Smooth muscle cell of the brain vasculature (primary cell): ENCODE measurements at regions not wholly inside any gene's neighbourhood (a gene's known extent, or its start where the extent isn't known, plus 50 kb on each side); places are given as distances from the start of the nearest gene placed in this dataset.

ENCODE experiments used
- DNase-seq: peaks from one replicate; pipeline ENCODE4 v3.0.0-alpha.2; 2012; ENCODE audit warnings: low read depth, low spot score

DNA sequence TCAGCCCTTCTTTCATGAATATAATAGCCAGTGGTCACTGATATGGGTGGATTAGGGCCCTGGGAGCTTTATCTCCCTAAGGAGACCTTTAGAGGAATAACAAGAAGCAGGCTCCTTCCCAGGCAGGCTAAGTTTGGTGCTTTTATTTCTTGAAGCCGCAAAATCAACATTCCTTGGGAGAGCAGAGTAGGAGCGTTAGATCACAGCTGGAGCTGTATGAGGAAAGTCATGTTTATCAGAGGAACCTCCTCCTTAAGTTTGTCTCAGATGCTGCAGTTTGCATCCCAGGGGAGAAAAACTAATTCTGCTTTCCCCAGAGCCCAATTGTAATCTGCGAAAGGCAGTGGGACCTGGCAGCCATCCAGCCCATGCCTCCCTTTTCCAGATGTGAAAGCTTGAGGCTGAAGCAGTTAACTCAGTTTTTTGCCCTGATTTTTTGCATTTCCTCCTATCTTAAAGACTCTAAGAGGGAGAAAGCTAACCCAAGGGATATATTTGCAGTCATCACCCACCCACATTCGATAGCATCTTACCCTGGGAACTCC is 186.0 kb upstream of the FRMPD4 start:
- DNase-seq: peak; percentile 29

DNA sequence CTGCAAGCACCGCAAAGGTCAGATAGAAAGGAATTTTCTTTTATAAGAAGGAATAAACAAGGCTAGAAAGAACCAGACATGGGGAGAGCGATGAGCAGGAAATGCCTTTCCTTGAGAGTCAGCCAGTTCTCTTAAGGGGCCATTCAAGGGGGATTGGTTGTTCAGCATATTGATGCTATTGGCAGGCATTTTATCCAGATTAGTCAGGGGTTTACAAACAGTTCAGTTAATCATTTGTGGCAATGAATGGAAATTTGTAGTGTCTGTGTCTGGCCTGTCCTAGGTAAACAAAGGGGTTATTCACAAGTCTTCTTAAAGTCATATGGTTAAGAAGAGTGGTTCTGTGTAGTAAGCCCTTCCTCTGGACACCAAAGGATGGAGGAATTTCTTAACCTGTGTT is 184.7 kb upstream of the FRMPD4 start:
- DNase-seq: no peak

DNA sequence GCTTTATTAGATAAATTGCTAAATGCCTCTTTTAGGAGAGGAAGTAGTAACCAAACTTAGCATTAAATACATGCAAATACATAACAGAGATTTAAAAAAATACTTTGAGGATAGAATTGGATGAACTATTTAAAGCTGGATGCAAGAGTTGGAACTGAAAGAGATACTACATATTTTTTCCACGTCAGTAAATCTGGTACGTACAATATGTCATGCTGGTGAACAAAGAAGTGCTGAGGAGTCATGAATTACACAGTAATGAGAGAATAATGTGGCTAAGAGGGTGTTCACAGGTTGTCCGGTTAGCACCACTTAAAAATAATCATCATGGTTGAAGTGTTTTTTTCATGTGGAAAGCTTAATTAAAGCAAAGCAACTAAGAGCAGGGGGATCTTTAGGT is 184.1 kb upstream of the FRMPD4 start:
- no peak for DNase-seq

DNA sequence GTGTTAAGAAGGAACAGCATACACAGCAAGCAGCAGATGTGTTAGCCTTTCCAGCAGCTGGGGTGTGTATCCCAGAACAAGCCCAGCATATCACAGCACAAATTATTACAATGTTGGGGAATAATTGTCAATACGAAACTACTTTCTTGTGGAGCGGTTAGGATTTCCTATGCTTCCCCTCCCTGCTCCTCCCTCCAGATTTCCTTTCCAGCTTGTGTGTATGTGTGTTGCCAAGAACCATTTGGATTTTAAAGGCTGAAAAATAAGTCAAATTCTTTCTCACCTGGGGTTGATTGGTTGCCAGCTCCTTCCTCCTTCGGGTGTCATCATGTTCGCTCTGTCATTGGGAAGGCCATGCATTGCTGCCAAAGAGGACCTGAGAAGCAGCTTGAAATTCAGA is 178.2 kb upstream of the FRMPD4 start:
- DNase-seq: no peak

DNA sequence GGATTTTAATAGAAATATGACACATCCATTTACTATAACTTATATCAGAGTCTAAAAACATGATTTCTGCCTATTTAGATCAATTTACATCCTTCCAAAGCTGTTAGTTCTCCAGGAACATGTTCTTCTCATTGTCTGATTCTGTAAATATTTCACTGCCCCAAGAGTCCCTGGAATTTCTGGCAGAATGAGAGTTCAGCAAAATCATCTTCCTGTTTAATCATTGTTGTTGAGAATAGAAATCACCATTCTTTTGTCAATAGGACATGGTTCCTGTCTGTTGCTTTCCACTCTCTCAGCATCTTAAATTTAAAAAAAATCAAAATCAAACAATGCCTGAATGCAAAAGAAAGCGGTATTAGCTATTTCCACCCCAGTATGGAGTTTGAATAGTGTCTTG is 172.8 kb upstream of the FRMPD4 start:
- no peak for DNase-seq

DNA sequence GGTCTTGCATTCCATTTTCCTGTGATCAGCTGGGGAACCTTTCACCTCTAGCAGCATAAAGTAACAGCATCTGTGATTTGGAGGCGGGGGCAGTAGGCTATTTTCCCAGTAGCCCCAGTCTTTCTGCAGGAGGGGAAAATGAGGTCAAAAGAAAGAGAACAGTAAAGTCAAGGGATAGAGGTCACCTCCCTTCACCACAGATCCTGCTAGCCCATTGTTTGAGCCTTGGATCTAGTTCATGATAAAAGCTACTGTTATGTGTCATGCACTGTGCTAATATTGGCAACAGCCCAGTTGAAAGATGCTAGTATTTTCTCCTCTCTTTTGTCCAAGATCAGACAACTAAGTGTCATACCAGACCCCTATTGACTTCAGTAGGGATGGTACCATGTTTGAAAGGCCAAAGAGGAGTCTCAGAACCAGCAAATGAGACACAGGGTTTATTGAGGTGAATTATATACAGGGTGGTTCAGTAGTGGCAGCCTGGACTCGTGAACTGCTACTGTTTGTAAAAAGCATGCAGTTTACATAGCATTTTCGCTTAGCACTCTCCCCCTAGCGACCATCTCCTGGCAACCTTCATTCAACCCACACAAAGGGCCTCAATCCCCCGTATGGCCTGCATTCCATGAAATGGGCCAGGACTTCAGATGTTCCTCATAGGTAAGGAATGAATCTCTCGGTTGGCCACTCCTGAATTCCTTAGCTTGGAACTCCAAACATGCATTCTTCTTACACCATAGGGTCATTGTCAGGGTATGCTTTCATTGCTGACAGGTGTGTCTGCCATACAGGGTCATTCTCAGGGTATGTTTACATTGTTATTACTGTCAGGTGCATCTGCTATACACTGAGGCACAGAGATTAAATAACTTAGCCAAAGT is 170.0 kb upstream of the FRMPD4 start:
- no peak for DNase-seq

DNA sequence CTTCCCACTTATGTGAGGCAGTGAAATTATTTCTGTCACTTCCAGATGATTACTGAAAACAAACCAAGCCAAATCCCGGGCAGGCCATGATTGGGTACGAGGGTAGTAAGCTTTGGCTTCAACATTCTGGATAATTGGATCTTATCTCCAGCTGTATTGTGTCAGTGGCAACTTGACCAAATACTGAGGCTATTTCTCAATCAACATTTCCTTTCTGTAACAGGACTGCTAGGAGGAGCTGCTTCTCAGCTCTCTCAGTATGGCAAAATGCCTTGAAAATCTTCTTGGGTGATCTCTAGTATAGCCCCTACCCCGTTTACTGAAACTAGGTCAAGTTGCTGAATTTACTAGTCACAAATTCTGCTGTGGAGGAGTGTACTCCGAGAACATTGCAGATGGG is 169.3 kb upstream of the FRMPD4 start:
- no peak for DNase-seq

DNA sequence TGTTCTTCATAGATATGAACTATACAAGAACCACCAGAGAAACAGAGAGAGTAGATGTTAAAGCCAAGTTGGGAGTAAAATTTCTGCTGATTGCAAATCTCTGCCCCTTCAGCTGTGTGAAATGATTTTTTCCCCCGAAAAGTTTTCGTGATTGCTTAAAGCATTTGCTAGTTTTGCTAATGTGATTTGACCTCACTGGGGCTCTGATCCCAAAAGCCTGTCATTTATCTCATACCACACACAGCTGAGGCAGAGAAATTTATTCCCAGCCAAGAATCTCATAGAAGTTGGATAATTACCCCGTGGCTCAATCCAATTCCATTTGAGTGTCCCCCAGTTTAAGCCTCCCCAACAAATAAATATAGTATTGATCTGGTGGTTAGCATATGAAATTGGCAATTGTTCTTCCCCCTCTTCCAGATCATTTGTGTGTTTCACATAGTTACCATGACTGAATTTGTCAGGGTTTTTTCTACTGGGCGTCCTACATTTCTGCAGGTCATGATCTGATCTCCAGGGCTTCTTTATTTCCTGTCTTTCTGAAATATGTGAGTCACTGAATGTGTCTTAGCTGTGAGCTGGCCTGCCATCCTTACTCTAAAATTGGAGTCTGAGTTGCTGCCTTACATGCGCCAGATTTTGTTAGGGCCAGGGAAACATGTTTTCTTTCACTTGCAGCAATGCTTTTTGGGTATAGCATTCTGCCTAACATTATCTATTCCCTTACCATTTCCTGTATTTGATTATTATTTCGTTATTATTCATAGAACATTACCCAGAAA is 167.5 kb upstream of the FRMPD4 start:
- no peak for DNase-seq

DNA sequence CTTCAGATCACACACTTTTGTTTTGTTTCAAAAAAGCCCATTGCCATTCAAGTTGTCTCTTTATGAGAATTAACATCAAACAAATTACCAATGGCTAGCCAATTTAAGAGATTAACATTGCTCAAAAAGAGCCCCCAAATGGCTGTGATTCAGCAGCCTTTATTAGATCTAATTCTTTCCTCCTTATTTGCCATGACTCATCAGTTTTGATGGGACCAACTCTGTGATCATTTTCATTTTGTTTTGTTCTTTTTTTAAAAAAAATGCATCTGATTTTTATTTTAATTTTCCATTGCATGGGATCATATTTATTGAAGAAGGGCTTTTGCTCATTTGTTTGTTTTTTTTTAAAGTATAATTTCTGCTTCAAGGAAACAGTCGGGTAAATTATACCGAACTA is 161.6 kb upstream of the FRMPD4 start:
- no peak for DNase-seq

DNA sequence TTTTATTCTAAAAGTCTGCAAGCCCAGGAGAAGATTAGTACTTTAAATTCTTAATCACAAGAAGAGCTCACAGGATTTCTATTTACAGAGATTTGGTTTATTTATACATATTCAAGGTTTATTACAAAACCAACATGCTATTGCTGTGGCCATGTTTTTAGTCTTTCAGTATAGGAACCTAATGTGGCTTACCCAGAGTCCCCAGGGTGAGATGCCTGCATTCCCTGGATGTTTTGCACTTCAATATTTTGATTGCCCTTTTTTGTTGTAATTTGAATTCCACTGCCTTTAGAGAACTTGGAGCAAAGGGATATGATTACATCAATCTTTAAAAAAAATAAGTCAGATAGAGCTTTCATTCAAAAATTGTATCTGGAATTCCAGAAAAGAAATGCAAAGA is 146.0 kb upstream of the FRMPD4 start:
- DNase-seq: no peak

DNA sequence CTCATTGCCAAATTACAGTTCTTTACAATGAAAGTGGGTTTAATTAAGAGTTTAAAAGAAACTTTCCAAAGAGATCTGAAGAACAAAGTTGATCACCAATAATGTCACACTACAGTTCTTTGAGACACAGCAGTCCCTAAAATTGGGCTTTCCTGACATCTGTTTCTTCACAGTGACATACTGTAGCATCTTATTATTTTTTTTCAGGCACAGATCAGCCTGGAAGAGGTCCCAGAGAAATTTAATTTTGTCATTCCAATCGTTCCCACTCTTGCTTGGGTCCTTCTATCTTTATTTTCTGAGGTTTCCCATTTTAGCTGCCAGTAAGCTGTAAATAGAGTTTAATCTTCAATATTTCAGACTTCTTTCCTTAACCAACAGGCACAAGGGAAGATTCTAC is 143.1 kb upstream of the FRMPD4 start:
- DNase-seq: no peak

DNA sequence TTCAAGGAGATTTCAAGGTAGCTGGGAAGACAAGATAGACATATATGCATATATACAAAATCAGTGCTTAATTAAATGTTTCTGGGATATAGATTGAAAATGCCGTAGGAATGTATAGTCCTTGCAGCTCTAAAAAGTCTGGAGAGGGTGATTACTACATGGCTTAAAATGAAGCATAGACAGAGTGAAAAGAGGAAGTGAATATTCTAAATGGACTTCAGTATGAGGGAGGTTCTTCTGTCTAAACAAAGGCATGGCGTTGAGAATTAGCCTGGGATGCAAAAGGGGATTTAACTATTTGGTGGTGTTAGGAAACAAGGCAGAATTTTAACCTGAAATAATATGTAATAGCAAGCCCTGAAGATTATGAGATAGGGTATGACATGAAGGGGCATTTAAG is 141.5 kb upstream of the FRMPD4 start:
- no peak for DNase-seq

DNA sequence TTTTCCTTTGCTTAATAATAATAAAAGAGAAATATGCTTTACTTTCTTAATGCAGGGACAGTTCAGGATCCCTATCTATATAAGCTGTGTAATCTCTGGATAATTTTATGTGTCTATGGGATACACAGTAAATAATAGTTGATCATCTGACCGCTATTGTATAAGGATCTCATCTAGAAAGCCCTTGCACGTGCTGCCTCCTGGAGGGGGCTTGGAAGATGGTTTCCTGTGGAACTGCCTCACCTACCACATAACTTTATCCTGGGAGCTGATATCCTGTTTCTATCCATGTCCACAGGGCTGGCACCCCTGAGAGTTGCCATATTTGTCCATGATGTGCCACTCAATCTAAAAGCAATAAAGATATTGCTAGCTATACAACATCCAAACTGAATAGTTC is 139.3 kb upstream of the FRMPD4 start:
- DNase-seq: no peak

DNA sequence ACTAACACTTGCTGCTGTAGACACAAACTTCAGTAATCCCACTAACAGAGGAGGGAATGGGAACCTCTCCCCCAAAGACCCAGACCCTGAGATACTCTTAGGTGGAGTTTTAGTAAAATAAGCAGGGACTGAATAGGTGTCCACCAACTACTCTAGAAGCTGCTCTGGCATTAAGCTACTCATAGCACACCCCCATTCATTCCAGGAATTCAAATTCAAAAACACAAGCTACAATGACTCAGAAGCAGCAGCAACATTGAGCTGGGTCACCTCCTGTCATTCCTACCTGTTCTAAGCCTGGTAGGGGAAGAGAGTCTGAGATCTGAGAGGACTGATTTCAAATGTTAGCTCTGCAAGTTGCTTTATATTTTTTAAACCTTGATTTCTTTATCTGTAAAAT is 135.4 kb upstream of the FRMPD4 start:
- DNase-seq: no peak

DNA sequence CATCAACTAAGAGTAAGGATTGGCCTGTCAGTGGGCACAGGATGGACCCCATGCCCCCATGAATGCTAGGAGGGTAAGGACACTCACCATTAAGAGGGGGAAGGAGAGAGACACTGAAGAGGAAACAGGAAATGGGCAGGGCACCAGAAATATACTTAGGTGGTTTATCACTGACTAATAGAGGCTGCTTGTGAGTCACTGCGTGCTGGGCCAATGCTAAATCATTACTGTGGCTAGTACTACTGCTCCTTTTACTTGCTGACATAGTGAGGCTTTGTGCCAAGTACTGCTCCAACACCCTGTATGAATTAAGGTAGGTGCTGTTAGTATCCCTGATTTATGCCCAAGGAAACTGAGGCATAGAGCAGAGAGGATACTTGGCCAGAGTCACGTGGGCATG is 130.4 kb upstream of the FRMPD4 start:
- no peak for DNase-seq

DNA sequence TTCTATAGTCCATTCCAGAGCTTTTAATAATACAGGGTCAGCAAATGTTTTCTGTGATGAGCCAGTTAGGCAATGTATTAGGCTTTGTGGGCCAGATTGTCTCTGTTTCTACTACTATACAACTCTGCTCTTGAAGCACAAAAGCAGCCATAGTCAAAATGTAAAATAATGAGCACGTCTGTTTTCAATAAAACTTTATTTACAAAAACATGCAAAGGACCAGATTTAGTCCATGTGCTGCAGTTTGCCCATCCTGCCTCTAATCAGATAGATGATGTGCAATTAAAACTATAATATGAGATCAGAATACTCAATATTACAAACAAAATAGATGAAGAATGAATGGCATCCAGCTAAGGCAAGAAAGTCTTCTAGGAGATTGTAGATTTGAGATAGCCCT is 127.8 kb upstream of the FRMPD4 start:
- no peak for DNase-seq

DNA sequence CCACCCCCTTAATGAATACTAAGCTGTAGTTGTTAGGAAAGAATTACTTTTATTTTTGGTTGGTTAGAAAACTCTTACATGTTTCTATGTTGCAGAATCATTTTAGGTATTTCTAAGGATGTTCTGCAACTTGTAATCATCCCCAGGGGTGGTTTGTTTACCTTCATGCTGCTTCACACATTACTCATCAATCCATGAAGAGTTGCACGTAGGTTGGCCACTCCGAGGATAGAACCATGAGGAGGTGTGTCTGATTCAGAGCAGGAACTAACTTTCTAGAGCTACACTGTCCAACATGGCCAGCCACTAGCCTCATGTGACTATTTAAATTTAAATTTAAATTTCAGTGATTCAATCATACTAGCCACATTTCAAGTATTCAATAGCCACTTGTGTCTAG is 127.2 kb upstream of the FRMPD4 start:
- no peak for DNase-seq

DNA sequence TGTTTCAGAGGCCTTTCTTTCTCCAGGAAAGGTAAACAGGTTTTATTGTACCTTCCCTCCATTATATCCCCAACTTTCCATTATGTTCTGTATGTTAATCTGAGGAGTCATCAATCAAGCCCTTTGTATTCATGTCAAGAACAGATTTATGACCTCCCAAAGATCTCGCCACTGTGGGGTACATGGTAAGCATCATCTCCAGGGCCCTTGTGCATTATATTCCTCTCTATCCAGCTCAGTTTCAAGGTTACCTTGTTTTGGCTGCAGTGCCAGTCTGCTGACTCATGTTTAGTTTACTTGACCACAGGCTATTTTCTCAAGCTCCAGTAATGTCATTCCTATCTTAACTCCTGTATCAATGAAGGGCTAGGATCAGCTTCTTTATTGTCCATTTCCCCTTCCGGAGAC is 125.1 kb upstream of the FRMPD4 start:
- no peak for DNase-seq

DNA sequence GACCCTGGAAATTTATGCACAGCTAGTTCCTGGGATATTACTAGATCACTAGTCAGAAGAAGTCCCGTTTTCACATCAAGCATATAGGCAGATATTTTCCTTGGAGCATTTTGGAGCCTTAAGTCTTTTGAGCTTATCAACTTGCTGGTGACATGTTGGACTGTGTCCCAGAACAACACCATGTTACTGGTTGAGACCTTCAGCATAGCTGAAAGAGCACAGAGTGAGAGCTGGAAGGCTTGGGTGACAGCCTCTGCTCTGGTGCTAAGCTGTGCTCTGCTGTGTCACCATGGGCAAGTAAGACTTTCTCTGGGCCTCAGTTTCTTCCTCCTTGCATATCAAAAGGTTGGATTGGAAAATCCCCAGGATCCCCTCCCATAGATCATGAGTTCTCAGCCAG is 116.6 kb upstream of the FRMPD4 start:
- DNase-seq: no peak

DNA sequence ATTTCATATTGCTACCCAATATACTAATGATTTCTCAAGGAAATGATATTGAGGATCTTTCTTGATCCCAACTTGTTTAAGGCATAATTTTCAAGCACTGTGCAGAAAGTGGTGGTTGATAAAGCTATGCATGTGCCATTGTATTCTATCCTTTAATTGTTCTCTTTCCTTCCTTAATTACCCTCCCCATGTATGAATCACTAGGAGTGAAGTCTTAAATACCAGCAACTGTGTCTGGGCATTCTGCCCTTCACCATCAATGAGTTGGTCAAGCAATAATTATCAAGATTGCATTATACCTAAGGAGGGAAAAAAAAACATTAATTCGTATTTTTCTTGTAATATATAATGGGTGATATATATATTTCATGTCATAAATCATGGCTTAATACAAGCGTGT is 111.8 kb upstream of the FRMPD4 start:
- no peak for DNase-seq

DNA sequence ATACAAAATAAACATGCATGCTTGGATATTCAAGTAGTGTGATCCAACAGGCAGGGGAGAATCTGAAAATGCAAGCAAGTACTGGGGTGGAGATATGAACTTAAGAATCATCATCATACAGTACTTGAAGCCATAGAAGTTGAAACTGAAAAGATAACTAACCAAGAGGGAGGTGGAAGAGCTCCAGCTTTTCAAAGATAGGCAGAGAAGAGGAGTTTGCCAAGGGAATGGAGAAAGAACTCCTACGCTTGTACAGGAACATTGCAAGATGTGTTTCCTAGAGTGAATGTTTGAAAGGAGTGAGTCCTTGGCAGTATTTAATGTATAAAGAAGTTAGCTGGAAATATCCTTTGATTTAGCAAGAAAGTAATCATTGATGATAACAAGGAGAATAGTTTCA is 106.2 kb upstream of the FRMPD4 start:
- no peak for DNase-seq

DNA sequence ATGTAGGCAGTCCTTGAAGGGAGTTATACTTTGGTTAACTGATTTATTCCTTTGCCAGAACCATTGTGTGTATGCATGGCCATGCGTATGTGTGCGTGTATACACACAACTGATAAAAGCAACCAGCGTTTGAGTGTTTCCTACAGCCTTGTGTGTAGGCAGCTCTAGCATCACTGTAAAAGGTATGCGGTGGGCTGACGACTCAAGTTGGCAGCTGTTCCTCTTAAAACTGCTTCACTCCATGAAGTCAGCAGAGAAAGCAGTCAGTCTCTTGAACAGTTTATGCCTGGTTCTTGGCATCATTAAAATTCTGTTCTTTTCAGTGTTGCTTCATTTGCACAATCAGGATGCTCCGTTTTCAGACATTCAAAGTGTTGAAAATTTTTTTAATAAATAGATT is 103.5 kb upstream of the FRMPD4 start:
- no peak for DNase-seq

DNA sequence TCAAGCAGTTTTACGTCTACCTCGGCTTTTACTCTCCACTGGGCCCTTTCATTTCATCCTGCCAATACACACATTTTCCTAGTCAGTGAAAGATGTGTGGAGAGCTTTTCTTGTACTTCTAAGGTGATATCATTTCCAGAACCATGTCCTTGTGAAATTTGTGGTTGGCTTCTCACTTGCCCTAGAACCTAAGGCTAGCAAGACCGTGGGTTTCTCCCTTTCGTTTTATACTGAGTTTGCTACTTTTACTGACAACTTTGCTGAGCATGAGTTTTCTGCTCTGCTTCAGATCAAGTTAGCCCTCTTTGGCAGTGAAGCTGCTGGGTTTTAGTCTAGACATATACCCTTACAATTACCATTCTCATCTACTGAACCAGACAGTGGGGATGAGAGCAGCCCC is 95.7 kb upstream of the FRMPD4 start:
- no peak for DNase-seq
